ENCODE measurements at regions not wholly inside any gene's neighbourhood (a gene's known extent, or its start where the extent isn't known, plus 50 kb on each side); places are given as distances from the start of the nearest gene placed in this dataset.

- TF ChIP-seq JUN (IDR thresholded peaks at IDR 0.05; ENCODE audit: borderline replicate concordance, insufficient read depth, insufficient read length, low read depth) (no peak), POLR2A (IDR thresholded peaks at IDR 0.05; ENCODE audit: low read depth, low read length) (no peak), EZH2 (IDR thresholded peaks at IDR 0.05; ENCODE audit: borderline replicate concordance, low read depth, low read length, severe bottlenecking) (no peak), POLR2AphosphoS5 (IDR thresholded peaks at IDR 0.05; ENCODE audit: insufficient read depth, low read depth, low read length) (no peak), MYC (IDR thresholded peaks at IDR 0.05; ENCODE audit: low read depth, low read length) (no peak), MAX (IDR thresholded peaks at IDR 0.05; ENCODE audit: insufficient read depth, insufficient read length) (no peak), FOS (IDR thresholded peaks at IDR 0.05; ENCODE audit: borderline replicate concordance, insufficient read depth, low read length) (no peak)
- TF ChIP-seq, protein P1, sequence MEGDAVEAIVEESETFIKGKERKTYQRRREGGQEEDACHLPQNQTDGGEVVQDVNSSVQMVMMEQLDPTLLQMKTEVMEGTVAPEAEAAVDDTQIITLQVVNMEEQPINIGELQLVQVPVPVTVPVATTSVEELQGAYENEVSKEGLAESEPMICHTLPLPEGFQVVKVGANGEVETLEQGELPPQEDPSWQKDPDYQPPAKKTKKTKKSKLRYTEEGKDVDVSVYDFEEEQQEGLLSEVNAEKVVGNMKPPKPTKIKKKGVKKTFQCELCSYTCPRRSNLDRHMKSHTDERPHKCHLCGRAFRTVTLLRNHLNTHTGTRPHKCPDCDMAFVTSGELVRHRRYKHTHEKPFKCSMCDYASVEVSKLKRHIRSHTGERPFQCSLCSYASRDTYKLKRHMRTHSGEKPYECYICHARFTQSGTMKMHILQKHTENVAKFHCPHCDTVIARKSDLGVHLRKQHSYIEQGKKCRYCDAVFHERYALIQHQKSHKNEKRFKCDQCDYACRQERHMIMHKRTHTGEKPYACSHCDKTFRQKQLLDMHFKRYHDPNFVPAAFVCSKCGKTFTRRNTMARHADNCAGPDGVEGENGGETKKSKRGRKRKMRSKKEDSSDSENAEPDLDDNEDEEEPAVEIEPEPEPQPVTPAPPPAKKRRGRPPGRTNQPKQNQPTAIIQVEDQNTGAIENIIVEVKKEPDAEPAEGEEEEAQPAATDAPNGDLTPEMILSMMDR (IDR thresholded peaks at IDR 0.05; ENCODE audit: extremely low read depth in 1 of 2, insufficient read depth in 1 of 2, low read depth in 1 of 2, low read length in 2 of 2) = no peak
These were observed 1565.1 kb downstream of the SI start for GRCh38 chr3:163513149-163513657.

Data from endothelial cell of umbilical vein (primary cell).